Ecto neural progenitor cell (in vitro differentiated cells): ENCODE measurements at regions not wholly inside any gene's neighbourhood (a gene's known extent, or its start where the extent isn't known, plus 50 kb on each side); places are given as distances from the start of the nearest gene placed in this dataset.

Experiments used
- DNase-seq: peaks from one replicate; pipeline ENCODE4 v3.0.0-alpha.2; 2018; ENCODE audit warnings: low spot score

- no peak for DNase-seq
Observed at GRCh38 chr2:18503376-18504228, 56.9 kb downstream of the RDH14 start.

- DNase-seq = no peak
Observed at GRCh38 chr2:18502142-18502541, 58.3 kb downstream of the RDH14 start.

- DNase-seq = no peak
Observed at GRCh38 chr2:18501729-18502128, 58.7 kb downstream of the RDH14 start.

- DNase-seq = no peak
Observed at GRCh38 chr2:18501156-18501555, 59.3 kb downstream of the RDH14 start.

- no peak for DNase-seq
Observed at GRCh38 chr2:18500333-18500732, 60.1 kb downstream of the RDH14 start.

- no peak for DNase-seq
Observed at GRCh38 chr2:18498531-18498930, 61.9 kb downstream of the RDH14 start.

- DNase-seq = no peak
Observed at GRCh38 chr2:18496516-18496915, 63.9 kb downstream of the RDH14 start.

GRCh38 chr2:18495058-18495457, 65.4 kb downstream of the RDH14 start:
- DNase-seq = no peak

GRCh38 chr2:18492721-18493120, 67.7 kb downstream of the RDH14 start:
- no peak for DNase-seq

- no peak for DNase-seq
Observed at GRCh38 chr2:18491577-18491976, 68.9 kb downstream of the RDH14 start.

GRCh38 chr2:18490901-18491300, 69.6 kb downstream of the RDH14 start:
- DNase-seq = no peak

- no peak for DNase-seq
Observed at GRCh38 chr2:18487106-18487913, 73.1 kb downstream of the RDH14 start.

GRCh38 chr2:18484625-18485024, 75.8 kb downstream of the RDH14 start:
- DNase-seq = no peak

- DNase-seq = no peak
Observed at GRCh38 chr2:18483896-18484295, 76.6 kb downstream of the RDH14 start.

GRCh38 chr2:18482666-18483065, 77.8 kb downstream of the RDH14 start:
- no peak for DNase-seq

GRCh38 chr2:18479947-18480369, 80.5 kb downstream of the RDH14 start:
- no peak for DNase-seq

GRCh38 chr2:18477293-18477692, 83.2 kb downstream of the RDH14 start:
- DNase-seq = no peak

GRCh38 chr2:18476484-18476883, 84.0 kb downstream of the RDH14 start:
- DNase-seq = no peak

GRCh38 chr2:18475884-18476283, 84.6 kb downstream of the RDH14 start:
- no peak for DNase-seq

GRCh38 chr2:18474700-18475099, 85.8 kb downstream of the RDH14 start:
- no peak for DNase-seq

GRCh38 chr2:18473241-18474181, 86.9 kb downstream of the RDH14 start:
- no peak for DNase-seq

GRCh38 chr2:18467749-18468360, 92.6 kb downstream of the RDH14 start:
- no peak for DNase-seq
